ENCODE measurements at regions not wholly inside any gene's neighbourhood (a gene's known extent, or its start where the extent isn't known, plus 50 kb on each side); places are given as distances from the start of the nearest gene placed in this dataset.

DNA sequence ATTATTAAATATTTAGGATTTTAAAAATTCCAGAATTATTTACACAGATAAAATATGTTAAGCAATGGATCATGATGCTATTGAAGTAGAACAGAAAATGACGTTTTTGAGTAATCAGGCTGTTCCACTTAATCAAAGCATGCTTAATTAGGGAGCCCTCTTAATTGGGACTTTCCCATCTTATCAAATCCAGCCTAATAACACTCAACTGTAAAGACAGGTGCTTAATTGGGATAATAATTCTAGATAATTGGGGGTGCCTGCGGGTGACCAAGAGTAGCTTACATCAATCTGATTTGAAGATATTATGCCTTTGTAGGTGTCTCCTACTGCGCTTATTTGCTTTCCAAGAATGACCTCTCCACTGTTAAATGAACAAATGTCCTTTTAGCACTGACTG, 742.2 kb upstream of the SLITRK6 start (continued):
- TF ChIP-seq, protein P1, sequence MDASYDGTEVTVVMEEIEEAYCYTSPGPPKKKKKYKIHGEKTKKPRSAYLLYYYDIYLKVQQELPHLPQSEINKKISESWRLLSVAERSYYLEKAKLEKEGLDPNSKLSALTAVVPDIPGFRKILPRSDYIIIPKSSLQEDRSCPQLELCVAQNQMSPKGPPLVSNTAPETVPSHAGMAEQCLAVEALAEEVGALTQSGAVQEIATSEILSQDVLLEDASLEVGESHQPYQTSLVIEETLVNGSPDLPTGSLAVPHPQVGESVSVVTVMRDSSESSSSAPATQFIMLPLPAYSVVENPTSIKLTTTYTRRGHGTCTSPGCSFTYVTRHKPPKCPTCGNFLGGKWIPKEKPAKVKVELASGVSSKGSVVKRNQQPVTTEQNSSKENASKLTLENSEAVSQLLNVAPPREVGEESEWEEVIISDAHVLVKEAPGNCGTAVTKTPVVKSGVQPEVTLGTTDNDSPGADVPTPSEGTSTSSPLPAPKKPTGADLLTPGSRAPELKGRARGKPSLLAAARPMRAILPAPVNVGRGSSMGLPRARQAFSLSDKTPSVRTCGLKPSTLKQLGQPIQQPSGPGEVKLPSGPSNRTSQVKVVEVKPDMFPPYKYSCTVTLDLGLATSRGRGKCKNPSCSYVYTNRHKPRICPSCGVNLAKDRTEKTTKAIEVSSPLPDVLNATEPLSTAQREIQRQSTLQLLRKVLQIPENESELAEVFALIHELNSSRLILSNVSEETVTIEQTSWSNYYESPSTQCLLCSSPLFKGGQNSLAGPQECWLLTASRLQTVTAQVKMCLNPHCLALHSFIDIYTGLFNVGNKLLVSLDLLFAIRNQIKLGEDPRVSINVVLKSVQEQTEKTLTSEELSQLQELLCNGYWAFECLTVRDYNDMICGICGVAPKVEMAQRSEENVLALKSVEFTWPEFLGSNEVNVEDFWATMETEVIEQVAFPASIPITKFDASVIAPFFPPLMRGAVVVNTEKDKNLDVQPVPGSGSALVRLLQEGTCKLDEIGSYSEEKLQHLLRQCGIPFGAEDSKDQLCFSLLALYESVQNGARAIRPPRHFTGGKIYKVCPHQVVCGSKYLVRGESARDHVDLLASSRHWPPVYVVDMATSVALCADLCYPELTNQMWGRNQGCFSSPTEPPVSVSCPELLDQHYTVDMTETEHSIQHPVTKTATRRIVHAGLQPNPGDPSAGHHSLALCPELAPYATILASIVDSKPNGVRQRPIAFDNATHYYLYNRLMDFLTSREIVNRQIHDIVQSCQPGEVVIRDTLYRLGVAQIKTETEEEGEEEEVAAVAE (CRISPR knock-in tag; IDR thresholded peaks at IDR 0.05; ENCODE audit: borderline replicate concordance) = no peak
- TF ChIP-seq, protein P2, sequence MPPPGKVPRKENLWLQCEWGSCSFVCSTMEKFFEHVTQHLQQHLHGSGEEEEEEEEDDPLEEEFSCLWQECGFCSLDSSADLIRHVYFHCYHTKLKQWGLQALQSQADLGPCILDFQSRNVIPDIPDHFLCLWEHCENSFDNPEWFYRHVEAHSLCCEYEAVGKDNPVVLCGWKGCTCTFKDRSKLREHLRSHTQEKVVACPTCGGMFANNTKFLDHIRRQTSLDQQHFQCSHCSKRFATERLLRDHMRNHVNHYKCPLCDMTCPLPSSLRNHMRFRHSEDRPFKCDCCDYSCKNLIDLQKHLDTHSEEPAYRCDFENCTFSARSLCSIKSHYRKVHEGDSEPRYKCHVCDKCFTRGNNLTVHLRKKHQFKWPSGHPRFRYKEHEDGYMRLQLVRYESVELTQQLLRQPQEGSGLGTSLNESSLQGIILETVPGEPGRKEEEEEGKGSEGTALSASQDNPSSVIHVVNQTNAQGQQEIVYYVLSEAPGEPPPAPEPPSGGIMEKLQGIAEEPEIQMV (CRISPR knock-in tag; IDR thresholded peaks at IDR 0.05; ENCODE audit: low read depth) = no peak

DNA sequence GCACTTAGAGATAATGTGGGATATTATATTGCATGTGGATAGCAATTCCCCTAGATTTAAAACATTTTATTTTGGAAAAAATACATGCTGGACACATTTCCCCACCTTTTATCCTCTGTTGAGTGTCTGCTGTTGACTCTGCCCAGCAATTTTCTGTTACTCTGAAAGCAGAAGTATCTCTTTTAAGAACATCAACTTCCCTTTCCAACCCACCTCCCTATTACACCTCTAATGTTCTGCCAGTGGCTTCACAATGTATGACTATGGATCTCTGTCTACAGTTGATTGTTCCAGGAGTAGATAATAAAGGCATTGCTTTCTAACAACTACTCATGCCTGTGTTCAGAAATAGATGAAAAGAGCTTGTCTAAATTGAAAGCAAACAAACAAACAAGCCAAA, 754.8 kb upstream of the SLITRK6 start:
- no peak overlapping the region for H2AFZ ChIP-seq (ENCODE audit: low read length)
- no peaks in the 10 kb centered on the region for H3K9me3 ChIP-seq (ENCODE audit: low read length)
- ATAC-seq (no peak), DNase-seq (ENCODE audit: low spot score) (no peak), FAIRE-seq (no peak)
- H3K9ac ChIP-seq (ENCODE audit: insufficient read depth, low read depth, low read length) = no peak overlapping the region
- no peaks in the 10 kb centered on the region for H3K36me3 ChIP-seq (replicated peaks in 1 of 2; ENCODE audit: control insufficient read depth in 1 of 2, insufficient read depth in 2 of 2, low read length in 2 of 2)
- H3K27me3 ChIP-seq (ENCODE audit: control insufficient read depth in 1 of 2, insufficient read depth in 2 of 2, low read length in 2 of 2) = no peaks in the 10 kb centered on the region
- H4K20me1 ChIP-seq (ENCODE audit: insufficient read depth, low read length) = no peaks in the 10 kb centered on the region
- no peak overlapping the region for H3K4me2 ChIP-seq (ENCODE audit: low read depth, low read length)
- H3K4me1 ChIP-seq (ENCODE audit: insufficient read depth, low read length) = no peaks in the 10 kb centered on the region
- H3K79me2 ChIP-seq (ENCODE audit: insufficient read depth, low read length) = no peaks in the 10 kb centered on the region
- intact Hi-C loops (cut with micrococcal nuclease; ENCODE audit: unreplicated experiment) = no loop called here
- POLR2A ChIA-PET = no interaction called here
- BruUV-seq (replicated peaks) = no TSS peak
- CTCF ChIA-PET (ENCODE audit: low intra/inter-chr PET ratio, low total read pairs) = no interaction called here
- no peak overlapping the region for H3K4me3 ChIP-seq (replicated peaks in 1 of 3; ENCODE audit: insufficient read depth in 1 of 3, low read depth in 2 of 3, low read length in 3 of 3)
- in situ Hi-C loops (cut with HindIII; ENCODE audit: extremely low pct_ligation_motif_present, low pct_unique_long_range_greater_than_20kb) = no loop called here
- H3K27ac ChIP-seq (ENCODE audit: extremely low read length, insufficient read depth, low read length) = no peak overlapping the region
- TF ChIP-seq ZBTB8A (CRISPR knock-in tag; IDR thresholded peaks at IDR 0.05; ENCODE audit: borderline replicate concordance, low read depth) (no peak), ZSCAN31 (CRISPR knock-in tag; IDR thresholded peaks at IDR 0.05; ENCODE audit: low read depth) (no peak), HOXA9 (CRISPR knock-in tag; IDR thresholded peaks at IDR 0.05; ENCODE audit: borderline replicate concordance) (no peak), MAZ (IDR thresholded peaks at IDR 0.05; ENCODE audit: borderline replicate concordance, low read depth, low read length) (no peak), MAZ (CRISPR knock-in tag; IDR thresholded peaks at IDR 0.05; ENCODE audit: low read depth) (no peak), MEIS1 (CRISPR knock-in tag; IDR thresholded peaks at IDR 0.05; ENCODE audit: borderline replicate concordance) (no peak), AKAP8 (CRISPR knock-in tag; IDR thresholded peaks at IDR 0.05) (no peak), SMARCE1 (IDR thresholded peaks at IDR 0.05; ENCODE audit: borderline replicate concordance) (no peak), ZNF703 (CRISPR knock-in tag; IDR thresholded peaks at IDR 0.05; ENCODE audit: borderline replicate concordance) (no peak)
- TF ChIP-seq, protein P3, sequence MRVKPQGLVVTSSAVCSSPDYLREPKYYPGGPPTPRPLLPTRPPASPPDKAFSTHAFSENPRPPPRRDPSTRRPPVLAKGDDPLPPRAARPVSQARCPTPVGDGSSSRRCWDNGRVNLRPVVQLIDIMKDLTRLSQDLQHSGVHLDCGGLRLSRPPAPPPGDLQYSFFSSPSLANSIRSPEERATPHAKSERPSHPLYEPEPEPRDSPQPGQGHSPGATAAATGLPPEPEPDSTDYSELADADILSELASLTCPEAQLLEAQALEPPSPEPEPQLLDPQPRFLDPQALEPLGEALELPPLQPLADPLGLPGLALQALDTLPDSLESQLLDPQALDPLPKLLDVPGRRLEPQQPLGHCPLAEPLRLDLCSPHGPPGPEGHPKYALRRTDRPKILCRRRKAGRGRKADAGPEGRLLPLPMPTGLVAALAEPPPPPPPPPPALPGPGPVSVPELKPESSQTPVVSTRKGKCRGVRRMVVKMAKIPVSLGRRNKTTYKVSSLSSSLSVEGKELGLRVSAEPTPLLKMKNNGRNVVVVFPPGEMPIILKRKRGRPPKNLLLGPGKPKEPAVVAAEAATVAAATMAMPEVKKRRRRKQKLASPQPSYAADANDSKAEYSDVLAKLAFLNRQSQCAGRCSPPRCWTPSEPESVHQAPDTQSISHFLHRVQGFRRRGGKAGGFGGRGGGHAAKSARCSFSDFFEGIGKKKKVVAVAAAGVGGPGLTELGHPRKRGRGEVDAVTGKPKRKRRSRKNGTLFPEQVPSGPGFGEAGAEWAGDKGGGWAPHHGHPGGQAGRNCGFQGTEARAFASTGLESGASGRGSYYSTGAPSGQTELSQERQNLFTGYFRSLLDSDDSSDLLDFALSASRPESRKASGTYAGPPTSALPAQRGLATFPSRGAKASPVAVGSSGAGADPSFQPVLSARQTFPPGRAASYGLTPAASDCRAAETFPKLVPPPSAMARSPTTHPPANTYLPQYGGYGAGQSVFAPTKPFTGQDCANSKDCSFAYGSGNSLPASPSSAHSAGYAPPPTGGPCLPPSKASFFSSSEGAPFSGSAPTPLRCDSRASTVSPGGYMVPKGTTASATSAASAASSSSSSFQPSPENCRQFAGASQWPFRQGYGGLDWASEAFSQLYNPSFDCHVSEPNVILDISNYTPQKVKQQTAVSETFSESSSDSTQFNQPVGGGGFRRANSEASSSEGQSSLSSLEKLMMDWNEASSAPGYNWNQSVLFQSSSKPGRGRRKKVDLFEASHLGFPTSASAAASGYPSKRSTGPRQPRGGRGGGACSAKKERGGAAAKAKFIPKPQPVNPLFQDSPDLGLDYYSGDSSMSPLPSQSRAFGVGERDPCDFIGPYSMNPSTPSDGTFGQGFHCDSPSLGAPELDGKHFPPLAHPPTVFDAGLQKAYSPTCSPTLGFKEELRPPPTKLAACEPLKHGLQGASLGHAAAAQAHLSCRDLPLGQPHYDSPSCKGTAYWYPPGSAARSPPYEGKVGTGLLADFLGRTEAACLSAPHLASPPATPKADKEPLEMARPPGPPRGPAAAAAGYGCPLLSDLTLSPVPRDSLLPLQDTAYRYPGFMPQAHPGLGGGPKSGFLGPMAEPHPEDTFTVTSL (CRISPR knock-in tag; IDR thresholded peaks at IDR 0.05; ENCODE audit: borderline replicate concordance) = no peak

Data from HepG2 (cell line).